Prostate gland (tissue), 2 donors: ENCODE measurements at regions not wholly inside any gene's neighbourhood (a gene's known extent, or its start where the extent isn't known, plus 50 kb on each side); places are given as distances from the start of the nearest gene placed in this dataset.
"Not testable (repeated sequence)": the region's sequence is repeated elsewhere in the genome, so short reads cannot be mapped to it uniquely, and the experiment has no call there.

Experiments
- DNase-seq: peaks from one replicate; pipeline ENCODE4 v3.0.0-alpha.2; 2019; ENCODE audit warnings: low spot score
- H3K27ac ChIP-seq, 2 donors: fragments of 200-600 bp; sonication (generic); 2 replicates each; pipeline ENCODE4 v1.5.1; 2017 to 2019
- H3K27me3 ChIP-seq: fragments of 200-600 bp; sonication (generic); replicated peaks from 2 replicates; pipeline ENCODE4 v1.5.1; 2019; ENCODE audit not compliant: insufficient read depth
- H3K36me3 ChIP-seq, 2 donors: fragments of 200-600 bp; sonication (generic); 1 replicate in 1 of 2; 2 replicates in 1 of 2; pipeline versions ENCODE4 v1.5.1 to v1.8.1; 2017 to 2019
- H3K4me1 ChIP-seq: fragments of 200-600 bp; sonication (generic); replicated peaks from 2 replicates; pipeline ENCODE4 v1.5.1; 2019
- H3K4me3 ChIP-seq, 2 donors: fragments of 200-600 bp; sonication (generic); 2 replicates each; pipeline ENCODE4 v1.5.1; 2017 to 2019
- H3K9me3 ChIP-seq: fragments of 200-600 bp; sonication (generic); 2 replicates; pipeline ENCODE4 v1.5.1; 2017
- POLR2A ChIP-seq: fragments of 450-650 bp; IDR thresholded peaks from one replicate; pipeline ENCODE4 v1.6.1; 2016; ENCODE audit warnings: antibody characterized with exemption, mild to moderate bottlenecking
- POLR2AphosphoS5 ChIP-seq: sonication (generic); formaldehyde crosslinking; IDR thresholded peaks from one replicate; pipeline ENCODE4 v1.6.1; 2017; ENCODE audit warnings: antibody characterized with exemption
- WGBS: methylation state at CpG from one replicate; pipeline ENCODE4 v1.1.5; 2018; 5-methylcytosine and 5-hydroxymethylcytosine counted together
- intact Hi-C: fragments of 100-400 bp; cut with DNase I; formaldehyde crosslinking; loops from one replicate; pipeline ENCODE4 v1.14.2; 2022
- TF ChIP-seq, protein P1 (sequence below), 4 experiments: fragments of 200-600 bp in 2 of 4; fragments of 450-650 bp in 2 of 4; sonication (generic) in 2 of 4; IDR thresholded peaks; 1 replicate in 3 of 4; 2 replicates in 1 of 4; pipeline ENCODE4 v1.5.1; 2016 to 2019; ENCODE audit warnings: antibody characterized with exemption in 4 of 4, mild to moderate bottlenecking in 2 of 4, moderate library complexity in 2 of 4

DNA sequence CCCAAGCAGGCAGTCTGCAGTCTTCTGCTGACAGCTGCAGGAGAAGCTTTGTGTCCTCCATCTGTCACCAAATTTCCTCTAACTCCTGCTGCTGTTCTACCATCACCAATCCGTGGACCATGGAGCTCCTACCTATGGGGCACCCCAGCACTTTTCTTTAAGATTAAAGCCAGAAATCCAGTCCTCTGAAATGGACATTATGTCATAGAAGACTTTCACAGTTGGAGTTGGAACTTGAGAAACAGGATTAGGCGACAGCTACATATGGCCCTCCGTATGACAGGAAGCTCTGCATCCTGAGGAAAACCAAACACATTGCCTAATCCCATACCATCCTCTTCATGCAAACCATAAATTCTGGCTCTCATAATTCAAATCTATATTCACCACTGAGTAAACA lies 470.6 kb upstream of the GALNTL6 start:
- H3K36me3 ChIP-seq = no peaks in the 10 kb centered on the region
- H3K27ac ChIP-seq = no peak overlapping the region
- no peak overlapping the region for H3K4me3 ChIP-seq
- no peak for TF ChIP-seq POLR2AphosphoS5
- TF ChIP-seq, protein P1, sequence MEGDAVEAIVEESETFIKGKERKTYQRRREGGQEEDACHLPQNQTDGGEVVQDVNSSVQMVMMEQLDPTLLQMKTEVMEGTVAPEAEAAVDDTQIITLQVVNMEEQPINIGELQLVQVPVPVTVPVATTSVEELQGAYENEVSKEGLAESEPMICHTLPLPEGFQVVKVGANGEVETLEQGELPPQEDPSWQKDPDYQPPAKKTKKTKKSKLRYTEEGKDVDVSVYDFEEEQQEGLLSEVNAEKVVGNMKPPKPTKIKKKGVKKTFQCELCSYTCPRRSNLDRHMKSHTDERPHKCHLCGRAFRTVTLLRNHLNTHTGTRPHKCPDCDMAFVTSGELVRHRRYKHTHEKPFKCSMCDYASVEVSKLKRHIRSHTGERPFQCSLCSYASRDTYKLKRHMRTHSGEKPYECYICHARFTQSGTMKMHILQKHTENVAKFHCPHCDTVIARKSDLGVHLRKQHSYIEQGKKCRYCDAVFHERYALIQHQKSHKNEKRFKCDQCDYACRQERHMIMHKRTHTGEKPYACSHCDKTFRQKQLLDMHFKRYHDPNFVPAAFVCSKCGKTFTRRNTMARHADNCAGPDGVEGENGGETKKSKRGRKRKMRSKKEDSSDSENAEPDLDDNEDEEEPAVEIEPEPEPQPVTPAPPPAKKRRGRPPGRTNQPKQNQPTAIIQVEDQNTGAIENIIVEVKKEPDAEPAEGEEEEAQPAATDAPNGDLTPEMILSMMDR (IDR thresholded peaks at IDR 0.05) = no peak
- TF ChIP-seq POLR2A = no peak
- DNase-seq = no peak
- H3K27me3 ChIP-seq = no peaks in the 10 kb centered on the region
- WGBS = 62% methylated on average over 3 of the region's 3 CpGs
- intact Hi-C loops = no loop called here
- H3K9me3 ChIP-seq = no peaks in the 10 kb centered on the region
- H3K4me1 ChIP-seq = no peaks in the 10 kb centered on the region

DNA sequence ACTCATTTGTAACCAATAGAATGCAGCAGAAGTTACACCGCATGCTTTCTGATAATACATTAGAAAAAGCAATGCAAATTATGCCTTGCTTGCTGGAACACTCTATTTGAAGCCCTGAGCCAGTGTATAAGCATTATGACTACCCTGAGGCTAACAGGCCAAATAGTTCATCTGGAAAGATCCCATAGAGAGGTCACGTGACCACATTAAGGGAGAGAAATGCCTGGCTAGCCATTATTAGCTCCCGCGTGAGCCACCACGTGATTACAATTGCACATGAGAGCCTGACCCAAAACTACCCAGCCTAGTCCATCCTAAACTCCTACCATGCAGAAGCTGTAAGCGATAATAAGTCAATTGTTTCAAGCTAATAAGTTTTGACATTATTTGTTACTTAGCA lies 472.9 kb upstream of the GALNTL6 start:
- intact Hi-C loops = no loop called here
- Histone ChIP-seq H3K4me1 (no peaks in the 10 kb centered on the region), H3K4me3 (no peak overlapping the region), H3K9me3 (no peaks in the 10 kb centered on the region), H3K36me3 (no peaks in the 10 kb centered on the region), H3K27me3 (no peaks in the 10 kb centered on the region), H3K27ac (no peak overlapping the region)
- WGBS = 88% methylated on average over 6 of the region's 6 CpGs
- DNase-seq = no peak
- TF ChIP-seq, protein P1 (IDR thresholded peaks at IDR 0.05) = no peak
- TF ChIP-seq POLR2AphosphoS5 = no peak
- no peak for TF ChIP-seq POLR2A

DNA sequence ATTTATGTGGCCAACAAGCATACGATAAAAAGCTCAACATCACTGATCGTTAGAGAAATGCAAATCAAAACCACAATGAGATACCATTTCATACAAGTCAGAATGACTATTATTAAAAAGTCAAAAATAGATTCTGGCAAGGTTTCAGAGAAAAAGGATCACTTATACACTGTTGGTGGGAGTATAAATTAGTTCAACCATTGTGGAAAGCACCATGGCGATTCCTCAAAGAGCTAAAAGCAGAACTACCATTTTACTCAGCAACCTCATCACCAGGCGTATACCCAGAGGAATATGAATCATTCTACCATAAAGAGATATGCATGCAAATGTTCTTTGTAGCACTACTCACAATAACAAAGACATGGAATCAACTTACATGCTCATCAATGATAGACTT lies 478.7 kb upstream of the GALNTL6 start:
- Histone ChIP-seq H3K4me3 (no peak overlapping the region), H3K4me1 (no peaks in the 10 kb centered on the region), H3K27ac (no peak overlapping the region), H3K27me3 (no peaks in the 10 kb centered on the region), H3K9me3 (no peaks in the 10 kb centered on the region), H3K36me3 (no peaks in the 10 kb centered on the region)
- 60% methylated on average over 4 of the region's 4 CpGs for WGBS
- intact Hi-C loops = no loop called here
- no peak for DNase-seq
- TF ChIP-seq, protein P1 (IDR thresholded peaks at IDR 0.05) = no peak
- no peak for TF ChIP-seq POLR2AphosphoS5
- TF ChIP-seq POLR2A = no peak

DNA sequence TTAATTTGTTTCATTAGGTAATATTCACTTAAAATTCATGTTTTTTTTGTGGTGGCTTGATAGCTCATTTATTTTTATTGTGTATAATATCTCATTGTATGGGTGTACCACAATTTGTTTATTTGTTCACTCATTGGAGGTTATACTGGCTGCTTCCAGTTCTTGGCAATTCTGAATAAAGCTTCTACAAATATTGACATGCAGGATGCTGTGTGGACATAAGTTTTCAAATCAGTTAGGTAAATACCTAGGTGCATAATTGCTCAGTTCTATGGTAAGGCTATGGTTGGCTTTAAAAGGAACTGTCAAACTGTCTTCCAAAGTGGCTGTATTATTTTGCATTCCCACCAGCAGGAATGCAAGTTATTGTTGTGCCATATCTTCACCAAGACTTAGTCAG lies 504.5 kb upstream of the GALNTL6 start:
- Histone ChIP-seq H3K9me3 (no peaks in the 10 kb centered on the region), H3K27me3 (no peaks in the 10 kb centered on the region), H3K36me3 (no peaks in the 10 kb centered on the region), H3K4me3 (no peak overlapping the region), H3K4me1 (no peaks in the 10 kb centered on the region), H3K27ac (no peak overlapping the region)
- no peak for DNase-seq
- TF ChIP-seq, protein P1 (IDR thresholded peaks at IDR 0.05) = no peak
- no peak for TF ChIP-seq POLR2AphosphoS5
- intact Hi-C loops = no loop called here

DNA sequence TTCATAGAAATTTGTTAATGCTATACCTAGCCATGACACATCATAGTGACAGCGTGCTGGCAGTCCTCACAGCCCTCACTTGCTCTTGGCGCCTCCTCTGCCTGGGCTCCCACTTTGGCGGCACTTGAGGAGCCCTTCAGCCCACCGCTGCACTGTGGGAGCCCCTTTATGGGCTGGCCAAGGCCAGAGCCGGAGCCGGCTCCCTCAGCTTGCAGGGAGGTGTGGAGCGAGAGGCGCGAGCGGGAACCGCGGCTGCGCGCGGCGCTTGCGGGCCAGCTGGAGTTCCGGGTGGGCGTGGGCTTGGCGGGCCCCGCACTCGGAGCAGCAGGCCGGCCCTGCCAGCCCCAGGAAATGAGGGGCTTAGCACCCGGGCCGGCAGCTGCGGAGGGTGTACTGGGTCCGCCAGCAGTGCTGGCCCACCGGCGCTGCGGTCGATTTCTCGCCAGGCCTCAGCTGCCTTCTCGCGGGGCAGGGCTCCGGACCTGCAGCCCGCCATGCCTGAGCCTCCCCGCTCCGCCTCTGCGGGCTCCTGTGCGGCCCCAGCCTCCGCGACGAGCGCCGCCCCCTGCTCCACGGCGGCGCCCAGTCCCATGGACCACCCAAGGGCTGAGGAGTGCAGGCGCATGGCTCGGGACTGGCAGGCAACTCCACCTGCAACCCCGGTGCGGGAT lies 515.0 kb upstream of the GALNTL6 start:
- WGBS = 91% methylated on average over 34 of the region's 52 CpGs
- H3K9me3 ChIP-seq, H3K4me1 ChIP-seq, H3K27me3 ChIP-seq, H3K36me3 ChIP-seq, intact Hi-C loops, DNase-seq, H3K27ac ChIP-seq, H3K4me3 ChIP-seq: not testable (repeated sequence)
